ENCODE measurements at regions not wholly inside any gene's neighbourhood (a gene's known extent, or its start where the extent isn't known, plus 50 kb on each side); places are given as distances from the start of the nearest gene placed in this dataset.

DNA sequence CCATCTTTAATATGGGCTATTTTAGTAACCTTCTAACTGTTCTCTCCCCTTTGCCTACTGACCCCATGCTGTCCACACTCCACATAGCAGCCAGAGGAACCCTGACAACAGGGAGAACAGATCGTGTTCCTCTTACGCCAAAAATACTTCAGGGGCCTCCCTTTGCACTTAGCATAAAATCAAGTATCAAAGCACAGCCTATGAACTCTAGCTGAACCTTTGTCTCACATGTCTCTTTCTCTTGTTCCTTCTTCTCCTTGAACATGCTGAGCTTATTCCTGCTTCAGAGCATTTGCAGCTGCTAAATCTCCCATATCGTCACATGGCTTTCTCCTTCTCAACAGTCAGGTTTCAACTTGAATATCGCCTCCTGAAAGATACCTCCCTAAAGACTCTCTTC is 698.8 kb upstream of the C9orf72 start:
- ATAC-seq (no peak), DNase-seq (no peak)
- WGBS, 2 donors: 52 to 54% methylated on average over 4 of the region's 4 CpGs
- Histone ChIP-seq H3K27me3 (no peaks in the 10 kb centered on the region), H3K9me3 (peaks cover 0 to 28% (median 0%) of the 10 kb centered on the region in 11 donors), H3K36me3 (no peaks in the 10 kb centered on the region), H3K4me3 (no peak overlapping the region), H3K4me1 (no peaks in the 10 kb centered on the region), H3K27ac (no peak overlapping the region)
- intact Hi-C loops (cut with DNase I): no loop called here
- TF ChIP-seq, protein P1, sequence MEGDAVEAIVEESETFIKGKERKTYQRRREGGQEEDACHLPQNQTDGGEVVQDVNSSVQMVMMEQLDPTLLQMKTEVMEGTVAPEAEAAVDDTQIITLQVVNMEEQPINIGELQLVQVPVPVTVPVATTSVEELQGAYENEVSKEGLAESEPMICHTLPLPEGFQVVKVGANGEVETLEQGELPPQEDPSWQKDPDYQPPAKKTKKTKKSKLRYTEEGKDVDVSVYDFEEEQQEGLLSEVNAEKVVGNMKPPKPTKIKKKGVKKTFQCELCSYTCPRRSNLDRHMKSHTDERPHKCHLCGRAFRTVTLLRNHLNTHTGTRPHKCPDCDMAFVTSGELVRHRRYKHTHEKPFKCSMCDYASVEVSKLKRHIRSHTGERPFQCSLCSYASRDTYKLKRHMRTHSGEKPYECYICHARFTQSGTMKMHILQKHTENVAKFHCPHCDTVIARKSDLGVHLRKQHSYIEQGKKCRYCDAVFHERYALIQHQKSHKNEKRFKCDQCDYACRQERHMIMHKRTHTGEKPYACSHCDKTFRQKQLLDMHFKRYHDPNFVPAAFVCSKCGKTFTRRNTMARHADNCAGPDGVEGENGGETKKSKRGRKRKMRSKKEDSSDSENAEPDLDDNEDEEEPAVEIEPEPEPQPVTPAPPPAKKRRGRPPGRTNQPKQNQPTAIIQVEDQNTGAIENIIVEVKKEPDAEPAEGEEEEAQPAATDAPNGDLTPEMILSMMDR (IDR thresholded peaks at IDR 0.05): no peak

DNA sequence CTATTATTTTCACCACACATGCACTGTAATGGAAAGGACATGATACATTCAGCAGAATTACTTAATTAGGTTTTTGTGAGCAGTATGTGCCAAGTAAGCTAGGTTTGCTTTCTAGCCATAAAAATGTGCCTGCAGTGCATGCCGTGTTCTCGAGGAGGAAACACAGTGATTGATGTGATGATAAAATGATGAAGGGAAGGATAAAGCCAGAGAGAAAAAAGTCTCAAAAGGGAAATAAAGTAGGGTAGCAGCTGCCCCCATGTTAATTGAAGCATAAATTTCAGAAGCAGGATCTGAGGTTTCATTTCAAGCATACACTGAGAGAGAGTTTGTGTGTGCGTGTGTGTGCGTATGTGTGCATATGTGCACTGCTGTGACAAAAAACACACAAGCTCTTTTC is 714.2 kb upstream of the C9orf72 start:
- H3K27ac ChIP-seq: no peak overlapping the region
- 66 to 68% methylated on average over 4 of the region's 4 CpGs for WGBS, 2 donors
- intact Hi-C loops (cut with DNase I): loop anchor here in 1 of 10 donors (10.0 kb wide), 1 partner anchor 63 kb away; no protein-coding TSS in a partner anchor

DNA sequence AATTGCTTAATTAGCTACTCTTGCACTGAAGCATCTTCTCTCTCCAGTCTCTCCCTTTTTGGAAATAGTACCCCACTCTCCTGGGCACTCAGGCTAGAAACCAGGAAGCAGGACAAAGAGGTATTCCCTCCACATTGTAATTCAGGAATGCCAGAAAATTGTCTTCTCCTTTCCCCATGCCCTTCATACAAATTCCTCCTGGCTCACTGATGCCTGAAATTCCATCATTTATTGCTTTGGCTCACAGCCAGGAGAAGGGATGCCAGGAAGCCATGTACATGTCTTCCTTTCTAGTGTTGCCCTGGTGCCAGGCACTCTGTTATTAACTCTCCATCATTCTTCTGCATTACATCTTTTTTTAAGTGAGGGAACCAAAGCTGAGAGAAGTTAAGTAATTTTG is 716.5 kb upstream of the C9orf72 start:
- TF ChIP-seq, protein P1 (IDR thresholded peaks at IDR 0.05): no peak
- ATAC-seq: no peak
- DNase-seq: no peak
- H3K9me3 ChIP-seq: no peaks in the 10 kb centered on the region
- H3K36me3 ChIP-seq: no peaks in the 10 kb centered on the region
- no peaks in the 10 kb centered on the region for H3K27me3 ChIP-seq
- H3K27ac ChIP-seq: no peak overlapping the region
- no peak overlapping the region for H3K4me3 ChIP-seq
- intact Hi-C loops (cut with DNase I): loop anchor here in 2 of 10 donors (10.0 kb wide), 2 partner anchors 65 to 395 kb away; no protein-coding TSS in a partner anchor
- no peaks in the 10 kb centered on the region for H3K4me1 ChIP-seq

More for the DNA sequence above, 714.2 kb upstream of the C9orf72 start:
- no peak for DNase-seq
- Histone ChIP-seq H3K36me3 (no peaks in the 10 kb centered on the region), H3K9me3 (no peaks in the 10 kb centered on the region), H3K27me3 (no peaks in the 10 kb centered on the region), H3K4me3 (no peak overlapping the region), H3K4me1 (no peaks in the 10 kb centered on the region)
- TF ChIP-seq, protein P1 (IDR thresholded peaks at IDR 0.05): no peak
- ATAC-seq: no peak

DNA sequence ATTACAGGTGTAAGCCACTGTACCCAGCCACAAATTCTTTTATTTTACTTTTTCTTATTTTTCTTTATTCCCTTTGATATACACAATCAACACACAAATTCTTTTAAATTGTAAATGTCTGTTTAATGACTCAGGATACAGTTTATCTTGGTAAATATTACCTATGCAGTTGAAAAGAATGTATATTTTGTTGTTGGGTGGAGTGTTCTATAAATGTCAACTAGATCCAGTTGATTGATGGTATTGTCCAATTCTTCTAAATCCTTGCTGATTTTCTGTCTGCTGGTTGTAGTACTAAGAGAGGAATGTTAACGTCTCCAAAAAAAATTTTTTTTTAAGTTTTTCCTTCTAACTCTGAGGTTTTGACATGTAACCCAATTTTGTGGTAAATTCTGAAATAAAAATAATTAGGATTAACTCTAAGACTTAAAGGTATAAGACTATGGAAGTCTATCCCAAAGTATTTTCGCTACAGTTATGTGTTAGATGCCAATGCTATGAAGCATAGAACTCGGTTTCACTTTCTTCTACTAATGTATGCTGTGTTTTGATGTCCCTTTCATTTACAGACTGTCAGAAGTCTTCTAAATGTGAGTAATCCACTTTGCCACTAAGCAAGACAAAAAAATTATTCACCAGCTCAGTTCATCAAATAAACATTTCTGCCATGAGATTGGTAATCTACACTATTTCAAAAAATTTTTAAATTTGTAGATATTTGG is 720.2 kb upstream of the C9orf72 start:
- H3K4me3 ChIP-seq: no peak overlapping the region
- TF ChIP-seq, protein P1 (IDR thresholded peaks at IDR 0.05): no peak
- 67 to 74% methylated on average over 3 of the region's 3 CpGs for WGBS, 2 donors
- intact Hi-C loops (cut with DNase I): loop anchor here in 1 of 10 donors (10.0 kb wide), 1 partner anchor 391 kb away; no protein-coding TSS in a partner anchor
- no peak overlapping the region for H3K27ac ChIP-seq
- no peaks in the 10 kb centered on the region for H3K9me3 ChIP-seq
- H3K27me3 ChIP-seq: no peaks in the 10 kb centered on the region
- ATAC-seq: no peak
- no peaks in the 10 kb centered on the region for H3K4me1 ChIP-seq
- no peak for DNase-seq
- H3K36me3 ChIP-seq: no peaks in the 10 kb centered on the region
